A673 (cell line): ENCODE measurements at regions not wholly inside any gene's neighbourhood (a gene's known extent, or its start where the extent isn't known, plus 50 kb on each side); places are given as distances from the start of the nearest gene placed in this dataset.

Experiments
- BruUV-seq: library from RNA; stranded (reverse); fragments of 400-500 nt; replicated peaks from 2 replicates; lab custom pipeline; 2021; lab: Mats Ljungman, UMichigan
- CTCF ChIA-PET: fragments of 300-600 bp; sonication (Branson Sonifier 250); formaldehyde crosslinking; loops from one replicate; lab custom pipeline; 2022; ENCODE audit warnings: antibody characterized with exemption; lab: Charles Lee
- POLR2A ChIA-PET: fragments of 300-600 bp; sonication (Branson Sonifier 250); formaldehyde crosslinking; loops from one replicate; lab custom pipeline; 2022; ENCODE audit warnings: antibody characterized with exemption; ENCODE audit not compliant: low non-redundant PET; lab: Charles Lee
- DNase-seq: peaks from one replicate; pipeline ENCODE4 v3.0.0-alpha.2; 2015; ENCODE audit warnings: low spot score
- H3K27ac ChIP-seq: fragments of 200-600 bp; sonication (generic); 2 replicates; pipeline ENCODE4 v1.5.1; 2016; ENCODE audit warnings: mixed run types, low read depth, mild to moderate bottlenecking, mixed read lengths, antibody characterized with exemption, low read length; ENCODE audit not compliant: poor library complexity, severe bottlenecking
- H3K27me3 ChIP-seq: fragments of 200-600 bp; sonication (generic); replicated peaks from 2 replicates; pipeline ENCODE4 v1.6.1; 2017; ENCODE audit warnings: mixed run types, low read depth, mild to moderate bottlenecking, mixed read lengths, antibody characterized with exemption, low read length; ENCODE audit not compliant: insufficient read depth, poor library complexity
- H3K36me3 ChIP-seq: fragments of 200-600 bp; sonication (generic); 2 replicates; pipeline ENCODE4 v1.6.1; 2016; ENCODE audit warnings: mixed run types, mild to moderate bottlenecking, mixed read lengths, antibody characterized with exemption, low read length; ENCODE audit not compliant: insufficient read depth, poor library complexity, severe bottlenecking
- H3K4me1 ChIP-seq: fragments of 200-600 bp; sonication (generic); 2 replicates; pipeline ENCODE4 v1.6.1; 2017; ENCODE audit warnings: mixed run types, mild to moderate bottlenecking, mixed read lengths, antibody characterized with exemption, low read length; ENCODE audit not compliant: insufficient read depth, poor library complexity, severe bottlenecking
- H3K4me3 ChIP-seq: fragments of 200-600 bp; sonication (generic); 2 replicates; pipeline ENCODE4 v1.5.1; 2016; ENCODE audit warnings: low read depth, mixed run types, mild to moderate bottlenecking, mixed read lengths, low read length; ENCODE audit not compliant: poor library complexity, severe bottlenecking
- H3K9me3 ChIP-seq: fragments of 200-600 bp; sonication (generic); 2 replicates; pipeline ENCODE4 v1.6.1; 2016; ENCODE audit warnings: mixed run types, low read depth, mild to moderate bottlenecking, mixed read lengths, antibody characterized with exemption, low read length; ENCODE audit not compliant: poor library complexity, severe bottlenecking
- CTCF ChIP-seq: fragments of 300-800, 200-600 bp; sonication (generic); conservative IDR thresholded peaks from 2 replicates; pipeline ENCODE4 v1.5.1; 2017; ENCODE audit warnings: low read depth, mild to moderate bottlenecking, antibody characterized with exemption, low read length, moderate library complexity, mixed read lengths
- EZH2 ChIP-seq: fragments of 200-600 bp; sonication (generic); IDR thresholded peaks from 2 replicates; pipeline ENCODE4 v1.6.1; 2017; ENCODE audit warnings: borderline replicate concordance, low read depth, mild to moderate bottlenecking, mixed read lengths, antibody characterized with exemption, low read length; ENCODE audit not compliant: poor library complexity, severe bottlenecking
- intact Hi-C: fragments of 100-400 bp; cut with micrococcal nuclease; formaldehyde crosslinking; loops from one replicate; pipeline ENCODE4 v1.10.0; 2022; ENCODE audit not compliant: unreplicated experiment

- Histone ChIP-seq H3K4me3 (no peak overlapping the region), H3K27ac (no peak overlapping the region), H3K4me1 (no peaks in the 10 kb centered on the region), H3K27me3 (no peaks in the 10 kb centered on the region), H3K9me3 (no peaks in the 10 kb centered on the region), H3K36me3 (no peaks in the 10 kb centered on the region)
- intact Hi-C loops = no loop called here
- CTCF ChIA-PET = no interaction called here
- BruUV-seq = no TSS peak
- DNase-seq = no peak
- POLR2A ChIA-PET = no interaction called here
- TF ChIP-seq CTCF = no peak
- TF ChIP-seq EZH2 = no peak
These were observed 670.5 kb upstream of the KLF4 start for GRCh38 chr9:108160039-108160438.

GRCh38 chr9:108158236-108158995 is 668.8 kb upstream of the KLF4 start:
- CTCF ChIA-PET = no interaction called here
- no TSS peak for BruUV-seq
- Histone ChIP-seq H3K4me1 (no peaks in the 10 kb centered on the region), H3K27ac (no peak overlapping the region), H3K36me3 (no peaks in the 10 kb centered on the region), H3K4me3 (no peak overlapping the region), H3K9me3 (no peaks in the 10 kb centered on the region), H3K27me3 (no peaks in the 10 kb centered on the region)
- DNase-seq = no peak
- intact Hi-C loops = no loop called here
- POLR2A ChIA-PET = no interaction called here
- TF ChIP-seq CTCF = no peak
- TF ChIP-seq EZH2 = no peak

- Histone ChIP-seq H3K36me3 (no peaks in the 10 kb centered on the region), H3K27me3 (no peaks in the 10 kb centered on the region), H3K4me3 (no peak overlapping the region), H3K27ac (no peak overlapping the region), H3K9me3 (no peaks in the 10 kb centered on the region), H3K4me1 (no peaks in the 10 kb centered on the region)
- intact Hi-C loops = no loop called here
- no TSS peak for BruUV-seq
- CTCF ChIA-PET = no interaction called here
- POLR2A ChIA-PET = no interaction called here
- no peak for DNase-seq
- TF ChIP-seq CTCF = no peak
- TF ChIP-seq EZH2 = no peak
These were observed 666.9 kb upstream of the KLF4 start for GRCh38 chr9:108156270-108156998.
